Neutrophil (primary cell): ENCODE measurements at regions not wholly inside any gene's neighbourhood (a gene's known extent, or its start where the extent isn't known, plus 50 kb on each side); places are given as distances from the start of the nearest gene placed in this dataset.

Source experiments
- H3K27ac ChIP-seq: fragments of 200-600 bp; sonication (generic); 2 replicates; pipeline ENCODE4 v1.5.1; 2016; ENCODE audit warnings: mild to moderate bottlenecking, moderate library complexity
- H3K27me3 ChIP-seq: fragments of 200-600 bp; sonication (generic); 2 replicates; pipeline ENCODE4 v1.6.0; 2016; ENCODE audit warnings: mild to moderate bottlenecking
- H3K36me3 ChIP-seq: fragments of 200-600 bp; sonication (generic); 2 replicates; pipeline ENCODE4 v1.5.1; 2017
- H3K4me1 ChIP-seq, 2 experiments: fragments of 200-600 bp in 1 of 2; sonication (generic) in 1 of 2; 1 replicate in 1 of 2; 2 replicates in 1 of 2; pipeline versions ENCODE4 v1.5.1 to v1.6.1; 2013 to 2016; ENCODE audit warnings: low read depth in 1 of 2, low read length in 1 of 2, mild to moderate bottlenecking in 1 of 2, moderate library complexity in 1 of 2; ENCODE audit not compliant: control insufficient read depth in 1 of 2, insufficient read depth in 1 of 2
- H3K4me3 ChIP-seq, 2 experiments: fragments of 200-600 bp in 1 of 2; sonication (generic) in 1 of 2; 1 replicate in 1 of 2; 2 replicates in 1 of 2; pipeline ENCODE4 v1.5.1; 2013 to 2016; ENCODE audit warnings: low read depth in 1 of 2, low read length in 1 of 2, mild to moderate bottlenecking in 1 of 2, moderate library complexity in 1 of 2
- H3K9me3 ChIP-seq: fragments of 200-600 bp; sonication (generic); 2 replicates; pipeline ENCODE4 v1.5.1; 2016
- TF ChIP-seq, protein P1 (sequence below): fragments of 200-600 bp; sonication (generic); IDR thresholded peaks from 2 replicates; pipeline ENCODE4 v1.5.1; 2016; ENCODE audit warnings: antibody characterized with exemption

DNA sequence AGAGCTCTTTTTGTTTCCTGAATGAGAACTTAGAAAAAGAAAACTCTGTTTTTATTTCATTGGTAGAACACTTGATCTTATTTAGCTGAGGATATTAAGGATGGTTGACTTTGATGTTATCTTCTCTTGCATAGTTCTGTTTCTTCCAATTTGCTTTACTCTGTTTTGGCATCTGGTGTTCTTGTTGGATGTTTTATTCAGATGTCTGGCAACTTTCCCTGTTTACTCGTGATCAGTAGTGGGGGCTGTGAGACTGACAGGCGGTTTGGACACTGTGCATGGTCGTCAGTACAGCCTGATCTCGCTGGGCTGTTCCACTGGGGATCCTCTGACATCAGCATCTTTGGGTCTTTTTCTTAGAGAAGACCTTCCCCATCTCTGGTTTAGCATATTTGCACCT, 100.1 kb downstream of the TSN start:
- Histone ChIP-seq H3K4me3 (no peak overlapping the region), H3K9me3 (no peaks in the 10 kb centered on the region), H3K27me3 (peaks cover 3% of the 10 kb centered on the region), H3K36me3 (no peaks in the 10 kb centered on the region), H3K27ac (no peak overlapping the region), H3K4me1 (no peaks in the 10 kb centered on the region)
- TF ChIP-seq, protein P1, sequence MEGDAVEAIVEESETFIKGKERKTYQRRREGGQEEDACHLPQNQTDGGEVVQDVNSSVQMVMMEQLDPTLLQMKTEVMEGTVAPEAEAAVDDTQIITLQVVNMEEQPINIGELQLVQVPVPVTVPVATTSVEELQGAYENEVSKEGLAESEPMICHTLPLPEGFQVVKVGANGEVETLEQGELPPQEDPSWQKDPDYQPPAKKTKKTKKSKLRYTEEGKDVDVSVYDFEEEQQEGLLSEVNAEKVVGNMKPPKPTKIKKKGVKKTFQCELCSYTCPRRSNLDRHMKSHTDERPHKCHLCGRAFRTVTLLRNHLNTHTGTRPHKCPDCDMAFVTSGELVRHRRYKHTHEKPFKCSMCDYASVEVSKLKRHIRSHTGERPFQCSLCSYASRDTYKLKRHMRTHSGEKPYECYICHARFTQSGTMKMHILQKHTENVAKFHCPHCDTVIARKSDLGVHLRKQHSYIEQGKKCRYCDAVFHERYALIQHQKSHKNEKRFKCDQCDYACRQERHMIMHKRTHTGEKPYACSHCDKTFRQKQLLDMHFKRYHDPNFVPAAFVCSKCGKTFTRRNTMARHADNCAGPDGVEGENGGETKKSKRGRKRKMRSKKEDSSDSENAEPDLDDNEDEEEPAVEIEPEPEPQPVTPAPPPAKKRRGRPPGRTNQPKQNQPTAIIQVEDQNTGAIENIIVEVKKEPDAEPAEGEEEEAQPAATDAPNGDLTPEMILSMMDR = no peak

DNA sequence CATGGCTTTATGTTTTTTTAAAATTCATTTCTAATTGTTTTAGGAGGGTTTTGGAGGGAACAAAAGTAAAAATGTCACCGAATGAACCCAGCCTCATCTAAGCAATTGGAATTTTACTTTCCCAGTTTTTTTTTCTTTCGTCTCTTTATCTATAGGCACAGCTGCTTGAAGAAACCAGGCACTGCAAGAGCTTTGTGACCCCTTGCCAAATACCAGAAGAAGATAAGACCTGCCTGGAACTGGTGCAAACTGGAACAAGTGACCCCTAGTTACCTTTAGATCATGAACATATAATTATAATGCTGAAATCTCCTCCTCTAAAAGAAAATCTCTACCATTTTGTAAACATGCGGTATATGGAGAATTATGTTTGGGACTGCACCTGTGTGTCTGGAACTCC, 100.9 kb downstream of the TSN start:
- TF ChIP-seq, protein P1 = no peak
- no peak overlapping the region for H3K4me3 ChIP-seq
- H3K36me3 ChIP-seq = no peaks in the 10 kb centered on the region
- no peaks in the 10 kb centered on the region for H3K4me1 ChIP-seq
- no peaks in the 10 kb centered on the region for H3K9me3 ChIP-seq
- H3K27ac ChIP-seq = no peak overlapping the region
- peaks cover 9% of the 10 kb centered on the region for H3K27me3 ChIP-seq

DNA sequence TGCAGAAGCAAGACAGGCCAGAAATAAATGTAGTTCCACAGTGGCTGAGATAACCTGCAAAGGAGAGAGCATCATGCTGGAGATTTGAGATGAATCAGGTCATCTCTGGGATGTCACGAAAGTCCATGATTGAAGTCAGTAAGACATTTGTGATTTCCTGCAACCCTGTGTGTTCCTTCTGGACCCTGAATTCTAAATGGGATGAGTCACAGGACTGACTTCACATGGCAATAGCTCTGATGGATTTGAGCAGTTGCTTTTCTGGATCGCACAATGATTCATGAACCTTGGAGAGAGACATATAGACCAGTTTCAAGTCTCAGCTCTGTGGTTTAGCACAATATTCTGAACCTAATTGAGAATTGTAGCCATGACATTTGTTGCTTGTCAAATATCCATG, 102.9 kb downstream of the TSN start:
- no peaks in the 10 kb centered on the region for H3K36me3 ChIP-seq
- no peak overlapping the region for H3K4me3 ChIP-seq
- TF ChIP-seq, protein P1 = no peak
- H3K4me1 ChIP-seq = no peaks in the 10 kb centered on the region
- H3K27ac ChIP-seq = no peak overlapping the region
- peaks cover 9% of the 10 kb centered on the region for H3K27me3 ChIP-seq
- H3K9me3 ChIP-seq = no peaks in the 10 kb centered on the region

DNA sequence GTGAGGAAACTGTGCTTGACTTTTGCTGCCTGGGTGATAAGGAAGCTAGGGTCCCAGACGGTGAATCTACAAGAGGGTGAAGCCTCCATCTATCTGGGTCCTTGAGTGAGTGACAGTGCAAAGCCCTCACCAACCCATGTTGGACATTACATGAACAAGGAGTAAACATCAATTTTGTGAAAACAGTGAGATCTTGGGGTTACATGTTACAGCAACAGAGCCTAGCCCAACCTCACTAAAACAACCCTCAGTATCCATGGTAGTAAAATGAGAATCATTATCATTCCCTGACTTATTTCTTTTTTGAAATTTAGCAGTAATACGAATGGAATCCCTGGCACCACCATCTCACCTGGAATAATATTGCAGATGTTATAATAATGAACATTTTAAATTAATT, 103.4 kb downstream of the TSN start:
- no peaks in the 10 kb centered on the region for H3K9me3 ChIP-seq
- no peak overlapping the region for H3K4me3 ChIP-seq
- H3K27me3 ChIP-seq = peaks cover 9% of the 10 kb centered on the region
- no peak overlapping the region for H3K27ac ChIP-seq
- no peaks in the 10 kb centered on the region for H3K36me3 ChIP-seq
- TF ChIP-seq, protein P1 = no peak
- no peaks in the 10 kb centered on the region for H3K4me1 ChIP-seq

- TF ChIP-seq, protein P1 = no peak
- Histone ChIP-seq H3K9me3 (no peaks in the 10 kb centered on the region), H3K27me3 (peaks cover 9% of the 10 kb centered on the region), H3K27ac (no peak overlapping the region), H3K4me1 (no peaks in the 10 kb centered on the region), H3K36me3 (no peaks in the 10 kb centered on the region), H3K4me3 (no peak overlapping the region)
Observed at GRCh38 chr2:121860033-121860757, 104.7 kb downstream of the TSN start.
